ENCODE measurements at regions not wholly inside any gene's neighbourhood (a gene's known extent, or its start where the extent isn't known, plus 50 kb on each side); places are given as distances from the start of the nearest gene placed in this dataset.

DNA sequence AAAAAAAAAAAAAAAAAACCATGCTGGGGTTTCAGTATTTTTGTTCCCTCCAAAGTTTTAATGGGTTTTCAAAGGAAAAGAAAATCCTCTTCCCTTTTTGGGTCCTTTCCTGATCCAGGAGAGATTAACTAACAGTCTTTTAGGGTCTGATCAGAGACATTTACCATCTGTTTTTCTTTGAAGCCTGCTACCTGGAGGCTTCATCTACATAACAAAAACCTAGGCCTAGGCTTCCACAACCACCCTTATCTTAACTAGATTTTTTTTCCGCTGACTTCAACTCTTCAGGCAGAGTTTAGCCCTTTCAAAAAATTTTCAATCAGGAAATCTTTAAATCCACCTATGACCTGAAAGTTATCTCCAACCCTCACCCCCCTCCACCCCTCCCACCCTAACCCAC, 154.7 kb downstream of the MBD2 start:
- H3K4me3 ChIP-seq (ENCODE audit: severe bottlenecking), result no peak overlapping the region
- no peak for DNase-seq (ENCODE audit: low spot score)
- TF ChIP-seq, protein P1, sequence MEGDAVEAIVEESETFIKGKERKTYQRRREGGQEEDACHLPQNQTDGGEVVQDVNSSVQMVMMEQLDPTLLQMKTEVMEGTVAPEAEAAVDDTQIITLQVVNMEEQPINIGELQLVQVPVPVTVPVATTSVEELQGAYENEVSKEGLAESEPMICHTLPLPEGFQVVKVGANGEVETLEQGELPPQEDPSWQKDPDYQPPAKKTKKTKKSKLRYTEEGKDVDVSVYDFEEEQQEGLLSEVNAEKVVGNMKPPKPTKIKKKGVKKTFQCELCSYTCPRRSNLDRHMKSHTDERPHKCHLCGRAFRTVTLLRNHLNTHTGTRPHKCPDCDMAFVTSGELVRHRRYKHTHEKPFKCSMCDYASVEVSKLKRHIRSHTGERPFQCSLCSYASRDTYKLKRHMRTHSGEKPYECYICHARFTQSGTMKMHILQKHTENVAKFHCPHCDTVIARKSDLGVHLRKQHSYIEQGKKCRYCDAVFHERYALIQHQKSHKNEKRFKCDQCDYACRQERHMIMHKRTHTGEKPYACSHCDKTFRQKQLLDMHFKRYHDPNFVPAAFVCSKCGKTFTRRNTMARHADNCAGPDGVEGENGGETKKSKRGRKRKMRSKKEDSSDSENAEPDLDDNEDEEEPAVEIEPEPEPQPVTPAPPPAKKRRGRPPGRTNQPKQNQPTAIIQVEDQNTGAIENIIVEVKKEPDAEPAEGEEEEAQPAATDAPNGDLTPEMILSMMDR (IDR thresholded peaks at IDR 0.05; ENCODE audit: poor library complexity, severe bottlenecking), result no peak
- no peaks in the 10 kb centered on the region for H3K9me3 ChIP-seq (ENCODE audit: severe bottlenecking)
- no peak for ATAC-seq (ENCODE audit: low read depth)
- no peak overlapping the region for H3K27ac ChIP-seq (ENCODE audit: poor library complexity, severe bottlenecking)
- no peaks in the 10 kb centered on the region for H3K27me3 ChIP-seq (ENCODE audit: insufficient read depth, poor library complexity, severe bottlenecking)
- H3K4me1 ChIP-seq (ENCODE audit: insufficient read depth, poor library complexity, severe bottlenecking), result no peaks in the 10 kb centered on the region
- no peaks in the 10 kb centered on the region for H3K36me3 ChIP-seq (ENCODE audit: low read depth)

DNA sequence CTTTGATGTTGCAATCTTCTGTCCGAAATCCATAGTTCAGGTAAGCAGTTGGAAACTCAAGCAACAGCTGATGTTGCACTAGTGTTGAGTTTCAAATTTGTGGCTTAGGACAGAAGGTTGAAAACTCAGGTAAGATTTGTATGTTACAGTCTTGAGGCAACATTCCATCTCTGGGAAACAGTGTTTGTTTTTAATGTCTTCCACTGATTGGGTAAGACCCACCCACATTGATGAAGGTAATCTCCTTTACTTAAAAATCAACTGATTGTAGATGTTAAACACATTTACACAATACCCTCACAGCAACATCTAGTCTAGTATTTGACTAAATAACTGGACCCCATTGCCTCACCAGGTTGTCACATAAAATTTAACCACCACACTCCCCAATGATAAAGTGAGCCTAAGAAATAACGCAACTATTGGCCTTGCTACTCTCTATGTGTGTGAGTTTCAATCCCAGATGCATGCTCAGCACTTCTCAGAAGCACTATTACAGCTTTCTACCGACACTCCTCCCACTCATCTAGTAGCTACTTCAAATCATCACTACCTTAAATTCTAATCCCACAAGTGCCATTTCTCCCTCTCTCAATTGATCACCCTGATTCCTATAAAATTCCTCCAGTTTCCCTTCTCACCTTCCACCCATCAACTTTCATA, 164.0 kb downstream of the MBD2 start:
- no peak for ATAC-seq (ENCODE audit: low read depth)
- Histone ChIP-seq H3K9me3 (ENCODE audit: severe bottlenecking) (no peaks in the 10 kb centered on the region), H3K27ac (ENCODE audit: poor library complexity, severe bottlenecking) (no peak overlapping the region), H3K36me3 (ENCODE audit: low read depth) (no peaks in the 10 kb centered on the region), H3K4me3 (ENCODE audit: severe bottlenecking) (no peak overlapping the region), H3K4me1 (ENCODE audit: insufficient read depth, poor library complexity, severe bottlenecking) (no peaks in the 10 kb centered on the region), H3K27me3 (ENCODE audit: insufficient read depth, poor library complexity, severe bottlenecking) (no peaks in the 10 kb centered on the region)
- TF ChIP-seq, protein P1 (IDR thresholded peaks at IDR 0.05; ENCODE audit: poor library complexity, severe bottlenecking), result no peak
- DNase-seq (ENCODE audit: low spot score), result no peak

DNA sequence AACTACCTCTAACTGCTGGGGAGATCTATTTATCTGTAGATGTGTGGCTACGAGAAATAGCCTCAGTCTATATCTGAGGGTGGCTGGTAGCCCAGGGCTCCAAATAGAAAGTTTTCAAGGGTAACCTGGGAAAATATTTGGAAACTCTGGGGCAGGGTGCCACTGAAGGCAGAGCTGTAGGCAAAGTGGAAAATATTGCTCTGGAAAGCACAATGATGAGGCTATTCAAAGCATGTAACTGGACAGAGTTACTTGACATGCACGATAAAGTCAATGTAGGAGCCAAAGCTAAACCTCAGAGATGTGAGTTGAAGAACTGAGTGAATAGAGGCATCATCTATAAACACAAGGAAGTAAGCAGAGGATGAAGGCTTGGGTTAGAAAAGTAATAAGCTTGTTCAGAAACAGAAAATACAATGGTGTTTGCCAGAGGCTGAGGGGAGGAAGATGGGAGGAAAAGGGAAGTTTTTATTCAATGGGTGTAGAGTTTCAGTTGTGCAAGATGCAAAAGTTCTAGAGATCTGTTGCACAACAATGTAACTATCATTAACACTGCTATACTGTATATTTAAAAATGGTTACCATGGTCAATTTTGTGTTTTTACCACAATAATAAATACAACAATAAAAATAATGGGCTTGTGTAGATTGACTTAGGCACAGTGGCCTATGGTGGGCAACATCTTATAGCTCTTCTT, 171.6 kb downstream of the MBD2 start:
- H3K9me3 ChIP-seq (ENCODE audit: severe bottlenecking), result no peaks in the 10 kb centered on the region
- H3K4me1 ChIP-seq (ENCODE audit: insufficient read depth, poor library complexity, severe bottlenecking), result no peaks in the 10 kb centered on the region
- H3K27ac ChIP-seq (ENCODE audit: poor library complexity, severe bottlenecking), result no peak overlapping the region
- no peak overlapping the region for H3K4me3 ChIP-seq (ENCODE audit: severe bottlenecking)
- no peaks in the 10 kb centered on the region for H3K27me3 ChIP-seq (ENCODE audit: insufficient read depth, poor library complexity, severe bottlenecking)
- TF ChIP-seq, protein P1 (IDR thresholded peaks at IDR 0.05; ENCODE audit: poor library complexity, severe bottlenecking), result no peak
- no peaks in the 10 kb centered on the region for H3K36me3 ChIP-seq (ENCODE audit: low read depth)
- no peak for ATAC-seq (ENCODE audit: low read depth)
- no peak for DNase-seq (ENCODE audit: low spot score)

DNA sequence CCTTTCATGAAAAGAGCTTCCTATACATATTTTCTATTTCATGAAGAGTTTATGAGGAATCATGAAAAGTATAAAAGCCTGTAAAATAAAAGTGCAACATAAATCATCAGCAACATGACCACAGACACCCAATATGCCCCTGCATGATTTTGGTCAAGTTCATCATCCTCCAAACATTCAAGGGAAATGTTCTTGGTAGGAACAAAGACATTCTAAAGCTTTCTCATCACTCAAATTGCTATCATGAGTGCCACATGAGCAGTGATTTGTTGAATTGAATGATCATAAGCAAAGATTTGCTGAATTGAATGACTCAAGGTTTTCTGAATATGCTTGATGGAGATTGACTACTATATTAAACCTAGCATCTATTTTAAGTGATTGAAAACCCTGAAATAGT, 172.2 kb downstream of the MBD2 start:
- H3K4me1 ChIP-seq (ENCODE audit: insufficient read depth, poor library complexity, severe bottlenecking), result no peaks in the 10 kb centered on the region
- TF ChIP-seq, protein P1 (IDR thresholded peaks at IDR 0.05; ENCODE audit: poor library complexity, severe bottlenecking), result no peak
- H3K36me3 ChIP-seq (ENCODE audit: low read depth), result no peaks in the 10 kb centered on the region
- ATAC-seq (ENCODE audit: low read depth) (no peak), DNase-seq (ENCODE audit: low spot score) (no peak)
- H3K4me3 ChIP-seq (ENCODE audit: severe bottlenecking), result no peak overlapping the region
- H3K27ac ChIP-seq (ENCODE audit: poor library complexity, severe bottlenecking), result no peak overlapping the region
- H3K9me3 ChIP-seq (ENCODE audit: severe bottlenecking), result no peaks in the 10 kb centered on the region
- H3K27me3 ChIP-seq (ENCODE audit: insufficient read depth, poor library complexity, severe bottlenecking), result no peaks in the 10 kb centered on the region
